Activated B cell treated with CpG ODN at 0.5 μM for 24 hours (primary cell): ENCODE measurements at regions not wholly inside any gene's neighbourhood (a gene's known extent, or its start where the extent isn't known, plus 50 kb on each side); places are given as distances from the start of the nearest gene placed in this dataset.

ENCODE experiments used
- ATAC-seq: fragments of 200-7000 bp; cut with Tn5 transposase; one replicate; pipeline ENCODE4 v1.10.0; 2021; ENCODE audit warnings: low read depth, mild to moderate bottlenecking, moderate library complexity
- CTCF ChIA-PET: fragments of 350-600 bp; sonication (Branson Sonifier 250); formaldehyde crosslinking; loops from one replicate; lab custom pipeline; 2021; ENCODE audit warnings: antibody characterized with exemption; lab: Charles Lee
- POLR2A ChIA-PET: fragments of 350-600 bp; sonication (Branson Sonifier 250); formaldehyde crosslinking; loops from one replicate; lab custom pipeline; 2021; ENCODE audit warnings: antibody characterized with exemption; lab: Charles Lee
- DNase-seq: peaks from one replicate; pipeline ENCODE4 v3.0.0; 2022
- H3K27ac Mint-ChIP-seq: one replicate; pipeline ENCODE4 v1.8.0; 2020; ENCODE audit warnings: mixed read lengths
- H3K27me3 Mint-ChIP-seq: one replicate; pipeline ENCODE4 v1.8.0; 2021; ENCODE audit warnings: mixed read lengths
- H3K36me3 Mint-ChIP-seq: one replicate; pipeline ENCODE4 v1.8.0; 2021; ENCODE audit warnings: low read depth, mixed read lengths
- H3K4me1 Mint-ChIP-seq: one replicate; pipeline ENCODE4 v1.8.0; 2021; ENCODE audit warnings: mixed read lengths
- H3K4me3 Mint-ChIP-seq: one replicate; pipeline ENCODE4 v1.8.0; 2020; ENCODE audit warnings: mild to moderate bottlenecking, mixed read lengths
- H3K9me3 Mint-ChIP-seq: one replicate; pipeline ENCODE4 v1.8.0; 2020; ENCODE audit warnings: mixed read lengths
- CTCF ChIP-seq: fragments of 200-600 bp; IDR thresholded peaks from one replicate; pipeline ENCODE4 v1.8.0; 2022; ENCODE audit warnings: antibody characterized with exemption, mild to moderate bottlenecking
- intact Hi-C: fragments of 100-400 bp; cut with micrococcal nuclease; formaldehyde crosslinking; loops from one replicate; pipeline ENCODE4 v1.15.1; 2024

- ChIA-PET POLR2A (no interaction called here), CTCF (no interaction called here)
- TF ChIP-seq CTCF, result no peak
- intact Hi-C loops, result no loop called here
- H3K27me3 Mint-ChIP-seq, result peaks cover 4% of the 10 kb centered on the region
- no peaks in the 10 kb centered on the region for H3K4me1 Mint-ChIP-seq
- H3K36me3 Mint-ChIP-seq, result no peaks in the 10 kb centered on the region
- H3K4me3 Mint-ChIP-seq, result no peak overlapping the region
- no peak for DNase-seq
- ATAC-seq, result no peak
- H3K27ac Mint-ChIP-seq, result no peak overlapping the region
- no peaks in the 10 kb centered on the region for H3K9me3 Mint-ChIP-seq
These were observed 83.7 kb upstream of the PPP2R2D start for GRCh38 chr10:131816941-131817700.

- Mint-ChIP-seq H3K9me3 (no peaks in the 10 kb centered on the region), H3K27me3 (peaks cover 4% of the 10 kb centered on the region), H3K4me1 (no peaks in the 10 kb centered on the region), H3K27ac (no peak overlapping the region), H3K4me3 (no peak overlapping the region), H3K36me3 (no peaks in the 10 kb centered on the region)
- ChIA-PET POLR2A (no interaction called here), CTCF (no interaction called here)
- DNase-seq, result no peak
- intact Hi-C loops, result no loop called here
- no peak for ATAC-seq
- TF ChIP-seq CTCF, result no peak
These were observed 82.8 kb upstream of the PPP2R2D start for GRCh38 chr10:131817866-131818509.

- H3K9me3 Mint-ChIP-seq, result no peaks in the 10 kb centered on the region
- ChIA-PET POLR2A (no interaction called here), CTCF (no interaction called here)
- ATAC-seq, result no peak
- H3K36me3 Mint-ChIP-seq, result no peaks in the 10 kb centered on the region
- no peak overlapping the region for H3K4me3 Mint-ChIP-seq
- H3K27me3 Mint-ChIP-seq, result no peaks in the 10 kb centered on the region
- intact Hi-C loops, result no loop called here
- H3K27ac Mint-ChIP-seq, result no peak overlapping the region
- no peak for TF ChIP-seq CTCF
- DNase-seq, result no peak
- H3K4me1 Mint-ChIP-seq, result no peaks in the 10 kb centered on the region
These were observed 82.1 kb upstream of the PPP2R2D start for GRCh38 chr10:131818510-131819234.

GRCh38 chr10:131819241-131820072, 81.4 kb upstream of the PPP2R2D start:
- Mint-ChIP-seq H3K27ac (no peak overlapping the region), H3K4me3 (no peak overlapping the region), H3K4me1 (no peaks in the 10 kb centered on the region), H3K27me3 (no peaks in the 10 kb centered on the region), H3K9me3 (no peaks in the 10 kb centered on the region), H3K36me3 (no peaks in the 10 kb centered on the region)
- CTCF ChIA-PET, result no interaction called here
- POLR2A ChIA-PET, result no interaction called here
- TF ChIP-seq CTCF, result no peak
- no peak for DNase-seq
- ATAC-seq, result no peak
- intact Hi-C loops, result no loop called here
